ENCODE measurements at regions not wholly inside any gene's neighbourhood (a gene's known extent, or its start where the extent isn't known, plus 50 kb on each side); places are given as distances from the start of the nearest gene placed in this dataset.
"Not testable (repeated sequence)": the region's sequence is repeated elsewhere in the genome, so short reads cannot be mapped to it uniquely, and the experiment has no call there.

GRCh38 chr7:81869670-81870069 lies 99.8 kb upstream of the HGF start:
- Histone ChIP-seq H2AFZ (ENCODE audit: low read length) (peak overlapping the region; percentile 55; the same call in 1 of the 2 replicates), H3K27ac (ENCODE audit: low read depth, low read length, poor library complexity, severe bottlenecking) (peak overlapping the region; percentile 44), H4K20me1 (ENCODE audit: insufficient read depth, low read length) (no peaks in the 10 kb centered on the region), H3K36me3 (ENCODE audit: insufficient read depth, low read length) (no peaks in the 10 kb centered on the region), H3K9me2 (ENCODE audit: low read depth, low read length) (no peaks in the 10 kb centered on the region), H3K27me3 (ENCODE audit: insufficient read depth, low read length) (no peaks in the 10 kb centered on the region), H3F3A (ENCODE audit: insufficient read depth, low read length) (no peaks in the 10 kb centered on the region), H3K4me1 (ENCODE audit: insufficient read depth, low read length, severe bottlenecking) (peaks cover 59% of the 10 kb centered on the region), H3K79me2 (ENCODE audit: insufficient read depth, low read length) (no peaks in the 10 kb centered on the region), H3K9me3 (ENCODE audit: low read length) (0 out of 2 replicates have a peak, but pooled peaks cover 2% of the 10 kb centered on the region), H3K4me2 (ENCODE audit: low read length) (no peak overlapping the region), H3K4me3 (ENCODE audit: low read depth, low read length, poor library complexity, severe bottlenecking) (no peak overlapping the region), H3K9ac (ENCODE audit: low read length) (no peak overlapping the region)
- TF ChIP-seq CTCF (IDR thresholded peaks at IDR 0.05; ENCODE audit: low read length) = no peak
- no peak for TF ChIP-seq EZH2 (IDR thresholded peaks at IDR 0.05; ENCODE audit: borderline replicate concordance, low read length)

- Histone ChIP-seq H3K4me1 (ENCODE audit: insufficient read depth, low read length, severe bottlenecking) (peaks cover 29% of the 10 kb centered on the region), H3K4me2 (ENCODE audit: low read length) (no peak overlapping the region), H3K9me3 (ENCODE audit: low read length) (peaks cover 6% of the 10 kb centered on the region; the same call in 1 of the 2 replicates), H2AFZ (ENCODE audit: low read length) (no peak overlapping the region; the same call in 1 of the 2 replicates), H3K9ac (ENCODE audit: low read length) (no peak overlapping the region), H3K9me2 (ENCODE audit: low read depth, low read length) (no peaks in the 10 kb centered on the region), H3K27ac (ENCODE audit: low read depth, low read length, poor library complexity, severe bottlenecking) (no peak overlapping the region), H3K79me2 (ENCODE audit: insufficient read depth, low read length) (no peaks in the 10 kb centered on the region), H3K36me3 (ENCODE audit: insufficient read depth, low read length) (no peaks in the 10 kb centered on the region; the same call in 1 of the 2 replicates), H3K27me3 (ENCODE audit: insufficient read depth, low read length) (no peaks in the 10 kb centered on the region), H3F3A (ENCODE audit: insufficient read depth, low read length) (no peaks in the 10 kb centered on the region), H4K20me1 (ENCODE audit: insufficient read depth, low read length) (no peaks in the 10 kb centered on the region), H3K4me3 (ENCODE audit: low read depth, low read length, poor library complexity, severe bottlenecking) (no peak overlapping the region)
- TF ChIP-seq CTCF (IDR thresholded peaks at IDR 0.05; ENCODE audit: low read length) = no peak
- TF ChIP-seq EZH2 (IDR thresholded peaks at IDR 0.05; ENCODE audit: borderline replicate concordance, low read length) = no peak
Measured at GRCh38 chr7:81865754-81866153, 95.9 kb upstream of the HGF start.

- Histone ChIP-seq H3K27me3 (ENCODE audit: insufficient read depth, low read length) (no peaks in the 10 kb centered on the region), H3K9me3 (ENCODE audit: low read length) (peaks cover 6% of the 10 kb centered on the region; the same call in 1 of the 2 replicates), H3K4me3 (ENCODE audit: low read depth, low read length, poor library complexity, severe bottlenecking) (no peak overlapping the region), H3K79me2 (ENCODE audit: insufficient read depth, low read length) (no peaks in the 10 kb centered on the region), H3F3A (ENCODE audit: insufficient read depth, low read length) (no peaks in the 10 kb centered on the region), H2AFZ (ENCODE audit: low read length) (peak overlapping the region; percentile 83; the same call in 1 of the 2 replicates), H3K4me2 (ENCODE audit: low read length) (no peak overlapping the region), H4K20me1 (ENCODE audit: insufficient read depth, low read length) (no peaks in the 10 kb centered on the region), H3K36me3 (ENCODE audit: insufficient read depth, low read length) (no peaks in the 10 kb centered on the region; the same call in 1 of the 2 replicates), H3K27ac (ENCODE audit: low read depth, low read length, poor library complexity, severe bottlenecking) (no peak overlapping the region), H3K9ac (ENCODE audit: low read length) (no peak overlapping the region), H3K4me1 (ENCODE audit: insufficient read depth, low read length, severe bottlenecking) (peaks cover 7% of the 10 kb centered on the region), H3K9me2 (ENCODE audit: low read depth, low read length) (no peaks in the 10 kb centered on the region)
- TF ChIP-seq EZH2 (IDR thresholded peaks at IDR 0.05; ENCODE audit: borderline replicate concordance, low read length) (no peak), CTCF (IDR thresholded peaks at IDR 0.05; ENCODE audit: low read length) (no peak)
Measured at GRCh38 chr7:81859433-81859832, 89.6 kb upstream of the HGF start.

GRCh38 chr7:81858820-81859219 lies 89.0 kb upstream of the HGF start:
- H3K4me3 ChIP-seq (ENCODE audit: low read depth, low read length, poor library complexity, severe bottlenecking); H3K9me2 ChIP-seq (ENCODE audit: low read depth, low read length); H3K4me2 ChIP-seq (ENCODE audit: low read length); H3K36me3 ChIP-seq (ENCODE audit: insufficient read depth, low read length); H3K79me2 ChIP-seq (ENCODE audit: insufficient read depth, low read length); H3K27me3 ChIP-seq (ENCODE audit: insufficient read depth, low read length); H3K4me1 ChIP-seq (ENCODE audit: insufficient read depth, low read length, severe bottlenecking); H3K9me3 ChIP-seq (ENCODE audit: low read length); H3K9ac ChIP-seq (ENCODE audit: low read length); H3F3A ChIP-seq (ENCODE audit: insufficient read depth, low read length); H4K20me1 ChIP-seq (ENCODE audit: insufficient read depth, low read length); H3K27ac ChIP-seq (ENCODE audit: low read depth, low read length, poor library complexity, severe bottlenecking): not testable (repeated sequence)
- H2AFZ ChIP-seq (ENCODE audit: low read length) = 0 out of 2 replicates have a peak overlapping the region, but pooled peaks have one; percentile 83
